ENCODE measurements at regions not wholly inside any gene's neighbourhood (a gene's known extent, or its start where the extent isn't known, plus 50 kb on each side); places are given as distances from the start of the nearest gene placed in this dataset.
"Not testable (repeated sequence)": the region's sequence is repeated elsewhere in the genome, so short reads cannot be mapped to it uniquely, and the experiment has no call there.

GRCh38 chr13:81375709-81376108 lies 1034.8 kb upstream of the SPRY2 start:
- BruUV-seq (replicated peaks): no TSS peak
- Histone ChIP-seq H3K9me3 (ENCODE audit: low read length) (no peaks in the 10 kb centered on the region), H3K79me2 (ENCODE audit: insufficient read depth, low read depth, low read length) (no peaks in the 10 kb centered on the region), H3K36me3 (ENCODE audit: insufficient read depth, low read length) (no peaks in the 10 kb centered on the region), H3K4me3 (ENCODE audit: low read depth, low read length, poor library complexity, severe bottlenecking) (no peak overlapping the region), H3K4me2 (ENCODE audit: low read length) (no peak overlapping the region), H3K27ac (ENCODE audit: low read depth, low read length, poor library complexity, severe bottlenecking) (no peak overlapping the region), H2AFZ (ENCODE audit: low read length) (no peak overlapping the region), H4K20me1 (ENCODE audit: insufficient read depth, low read length) (no peaks in the 10 kb centered on the region), H3K9me2 (ENCODE audit: insufficient read depth, low read length) (no peaks in the 10 kb centered on the region), H3K4me1 (ENCODE audit: insufficient read depth, low read length, poor library complexity, severe bottlenecking) (no peaks in the 10 kb centered on the region)
- ChIA-PET CTCF (ENCODE audit: unreplicated experiment) (no interaction called here), POLR2A (no interaction called here)
- TF ChIP-seq EZH2phosphoT487 (IDR thresholded peaks at IDR 0.05; ENCODE audit: borderline replicate concordance, low read depth, low read length): no peak
- TF ChIP-seq CTCF (conservative IDR thresholded peaks at IDR 0.05; ENCODE audit: low read length): no peak
- no peak for DNase-seq (ENCODE audit: low spot score)
- intact Hi-C loops (cut with micrococcal nuclease; ENCODE audit: unreplicated experiment): no loop called here

DNA sequence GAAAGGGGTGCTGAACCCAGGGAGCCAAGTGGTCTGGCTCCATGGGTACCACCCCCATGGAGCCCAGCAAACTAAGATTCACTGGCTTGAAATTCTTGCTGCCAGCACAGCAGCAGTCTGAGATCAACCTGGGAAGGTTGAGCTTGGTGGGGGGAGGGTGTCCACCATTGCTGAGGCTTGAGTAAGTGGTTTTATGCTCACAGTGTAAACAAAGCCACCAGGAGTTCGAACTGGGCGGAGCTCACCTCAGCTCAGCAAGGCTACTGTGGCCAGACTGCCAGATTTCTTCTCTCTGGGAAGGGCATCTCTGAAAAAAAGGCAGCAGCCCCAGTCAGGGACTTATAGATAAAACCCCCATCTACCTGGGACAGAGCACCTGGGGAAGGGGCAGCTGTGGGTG lies 1021.8 kb upstream of the SPRY2 start:
- POLR2A ChIA-PET; H3K4me1 ChIP-seq (ENCODE audit: insufficient read depth, low read length, poor library complexity, severe bottlenecking); intact Hi-C loops (cut with micrococcal nuclease; ENCODE audit: unreplicated experiment); H3K36me3 ChIP-seq (ENCODE audit: insufficient read depth, low read length); DNase-seq (ENCODE audit: low spot score); H2AFZ ChIP-seq (ENCODE audit: low read length); H3K4me2 ChIP-seq (ENCODE audit: low read length); H3K79me2 ChIP-seq (ENCODE audit: insufficient read depth, low read depth, low read length); H3K9me2 ChIP-seq (ENCODE audit: insufficient read depth, low read length); H3K4me3 ChIP-seq (ENCODE audit: low read depth, low read length, poor library complexity, severe bottlenecking); BruUV-seq (replicated peaks); H3K27ac ChIP-seq (ENCODE audit: low read depth, low read length, poor library complexity, severe bottlenecking); CTCF ChIA-PET (ENCODE audit: unreplicated experiment); H3K9me3 ChIP-seq (ENCODE audit: low read length); H4K20me1 ChIP-seq (ENCODE audit: insufficient read depth, low read length): not testable (repeated sequence)

- H4K20me1 ChIP-seq (ENCODE audit: insufficient read depth, low read length): no peaks in the 10 kb centered on the region
- POLR2A ChIA-PET: no interaction called here
These were observed 1009.1 kb upstream of the SPRY2 start for GRCh38 chr13:81350056-81350455.

GRCh38 chr13:81340118-81341069 lies 999.5 kb upstream of the SPRY2 start:
- POLR2A ChIA-PET: interaction anchor here (0.7 kb wide), 1 partner anchor 40 kb away, joined by 4 read pairs; no protein-coding TSS in a partner anchor
- H3K27ac ChIP-seq (ENCODE audit: low read depth, low read length, poor library complexity, severe bottlenecking); BruUV-seq (replicated peaks); H4K20me1 ChIP-seq (ENCODE audit: insufficient read depth, low read length); H2AFZ ChIP-seq (ENCODE audit: low read length); H3K4me2 ChIP-seq (ENCODE audit: low read length); H3K4me3 ChIP-seq (ENCODE audit: low read depth, low read length, poor library complexity, severe bottlenecking); DNase-seq (ENCODE audit: low spot score); H3K9me2 ChIP-seq (ENCODE audit: insufficient read depth, low read length); H3K79me2 ChIP-seq (ENCODE audit: insufficient read depth, low read depth, low read length); H3K9me3 ChIP-seq (ENCODE audit: low read length); intact Hi-C loops (cut with micrococcal nuclease; ENCODE audit: unreplicated experiment); H3K4me1 ChIP-seq (ENCODE audit: insufficient read depth, low read length, poor library complexity, severe bottlenecking); H3K36me3 ChIP-seq (ENCODE audit: insufficient read depth, low read length): not testable (repeated sequence)
- CTCF ChIA-PET (ENCODE audit: unreplicated experiment): interaction anchor here (0.7 kb wide), 1 partner anchor 1131 kb away, joined by 3 read pairs; no protein-coding TSS in a partner anchor

More at GRCh38 chr13:81350056-81350455, 1009.1 kb upstream of the SPRY2 start:
- Histone ChIP-seq H3K4me3 (ENCODE audit: low read depth, low read length, poor library complexity, severe bottlenecking) (no peak overlapping the region), H3K27ac (ENCODE audit: low read depth, low read length, poor library complexity, severe bottlenecking) (no peak overlapping the region), H3K9me3 (ENCODE audit: low read length) (no peaks in the 10 kb centered on the region), H3K9me2 (ENCODE audit: insufficient read depth, low read length) (no peaks in the 10 kb centered on the region), H3K36me3 (ENCODE audit: insufficient read depth, low read length) (no peaks in the 10 kb centered on the region), H3K4me2 (ENCODE audit: low read length) (no peak overlapping the region), H3K79me2 (ENCODE audit: insufficient read depth, low read depth, low read length) (no peaks in the 10 kb centered on the region), H2AFZ (ENCODE audit: low read length) (no peak overlapping the region), H3K4me1 (ENCODE audit: insufficient read depth, low read length, poor library complexity, severe bottlenecking) (no peaks in the 10 kb centered on the region)
- no peak for TF ChIP-seq CTCF (conservative IDR thresholded peaks at IDR 0.05; ENCODE audit: low read length)
- no peak for TF ChIP-seq EZH2phosphoT487 (IDR thresholded peaks at IDR 0.05; ENCODE audit: borderline replicate concordance, low read depth, low read length)
- intact Hi-C loops (cut with micrococcal nuclease; ENCODE audit: unreplicated experiment): no loop called here
- CTCF ChIA-PET (ENCODE audit: unreplicated experiment): no interaction called here
- no TSS peak for BruUV-seq (replicated peaks)
- no peak for DNase-seq (ENCODE audit: low spot score)

DNA sequence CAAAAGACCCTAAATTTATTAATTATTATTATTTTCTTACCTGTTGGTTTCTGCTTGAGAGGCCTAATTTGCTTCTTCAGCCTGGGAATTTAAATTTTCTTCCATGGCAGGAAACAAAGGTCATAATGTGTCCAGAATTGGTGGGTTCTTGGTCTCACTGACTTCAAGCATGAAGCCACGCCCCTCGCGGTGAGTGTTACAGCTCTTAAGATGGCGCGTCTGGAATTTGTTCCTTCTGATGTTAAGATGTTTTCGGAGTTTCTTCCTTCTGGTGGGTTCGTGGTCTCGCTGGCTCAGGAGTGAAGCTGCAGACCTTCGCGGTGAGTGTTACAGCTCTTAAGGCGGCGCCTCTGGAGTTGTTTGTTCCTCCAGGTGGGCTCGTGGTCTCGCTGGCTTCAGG lies 998.7 kb upstream of the SPRY2 start:
- DNase-seq (ENCODE audit: low spot score); BruUV-seq (replicated peaks); H3K79me2 ChIP-seq (ENCODE audit: insufficient read depth, low read depth, low read length); H4K20me1 ChIP-seq (ENCODE audit: insufficient read depth, low read length); H3K9me3 ChIP-seq (ENCODE audit: low read length); H2AFZ ChIP-seq (ENCODE audit: low read length); H3K36me3 ChIP-seq (ENCODE audit: insufficient read depth, low read length); H3K9me2 ChIP-seq (ENCODE audit: insufficient read depth, low read length); H3K4me1 ChIP-seq (ENCODE audit: insufficient read depth, low read length, poor library complexity, severe bottlenecking); H3K4me3 ChIP-seq (ENCODE audit: low read depth, low read length, poor library complexity, severe bottlenecking); H3K4me2 ChIP-seq (ENCODE audit: low read length); H3K27ac ChIP-seq (ENCODE audit: low read depth, low read length, poor library complexity, severe bottlenecking); intact Hi-C loops (cut with micrococcal nuclease; ENCODE audit: unreplicated experiment): not testable (repeated sequence)
- ChIA-PET CTCF (ENCODE audit: unreplicated experiment) (interaction anchor here (0.7 kb wide), 1 partner anchor 1130 kb away, joined by 3 read pairs; no protein-coding TSS in a partner anchor), POLR2A (interaction anchor here (0.7 kb wide), 1 partner anchor 40 kb away, joined by 4 read pairs; no protein-coding TSS in a partner anchor)
